LNCAP (cell line): ENCODE measurements at regions not wholly inside any gene's neighbourhood (a gene's known extent, or its start where the extent isn't known, plus 50 kb on each side); places are given as distances from the start of the nearest gene placed in this dataset.

Experiments
- TF ChIP-seq, protein P1 (sequence below): fragments of 450-650 bp; IDR thresholded peaks from 2 replicates; pipeline ENCODE4 v1.5.1; 2017; ENCODE audit warnings: mild to moderate bottlenecking

- TF ChIP-seq, protein P1, sequence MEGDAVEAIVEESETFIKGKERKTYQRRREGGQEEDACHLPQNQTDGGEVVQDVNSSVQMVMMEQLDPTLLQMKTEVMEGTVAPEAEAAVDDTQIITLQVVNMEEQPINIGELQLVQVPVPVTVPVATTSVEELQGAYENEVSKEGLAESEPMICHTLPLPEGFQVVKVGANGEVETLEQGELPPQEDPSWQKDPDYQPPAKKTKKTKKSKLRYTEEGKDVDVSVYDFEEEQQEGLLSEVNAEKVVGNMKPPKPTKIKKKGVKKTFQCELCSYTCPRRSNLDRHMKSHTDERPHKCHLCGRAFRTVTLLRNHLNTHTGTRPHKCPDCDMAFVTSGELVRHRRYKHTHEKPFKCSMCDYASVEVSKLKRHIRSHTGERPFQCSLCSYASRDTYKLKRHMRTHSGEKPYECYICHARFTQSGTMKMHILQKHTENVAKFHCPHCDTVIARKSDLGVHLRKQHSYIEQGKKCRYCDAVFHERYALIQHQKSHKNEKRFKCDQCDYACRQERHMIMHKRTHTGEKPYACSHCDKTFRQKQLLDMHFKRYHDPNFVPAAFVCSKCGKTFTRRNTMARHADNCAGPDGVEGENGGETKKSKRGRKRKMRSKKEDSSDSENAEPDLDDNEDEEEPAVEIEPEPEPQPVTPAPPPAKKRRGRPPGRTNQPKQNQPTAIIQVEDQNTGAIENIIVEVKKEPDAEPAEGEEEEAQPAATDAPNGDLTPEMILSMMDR, result no peak
Observed at GRCh38 chr12:20120403-20120725, 248.0 kb upstream of the PDE3A start.

DNA sequence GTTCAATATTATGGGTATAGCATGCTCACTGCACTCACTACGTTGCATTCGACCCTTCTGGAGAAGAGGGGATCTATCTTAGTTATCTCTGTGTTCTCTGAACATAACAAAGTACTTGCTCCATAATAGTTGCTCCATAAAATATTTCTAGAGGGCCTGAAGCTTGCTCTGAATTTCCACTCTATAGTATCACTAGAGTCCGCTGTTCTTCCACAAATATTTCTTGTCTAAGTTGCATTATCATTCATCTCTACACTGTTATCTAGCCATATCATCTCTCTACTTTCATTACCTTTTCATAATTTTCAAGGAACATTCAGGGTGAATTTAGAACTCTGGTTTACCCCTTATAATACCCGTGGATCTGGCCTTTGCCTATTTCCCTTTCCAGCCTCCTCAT is 246.1 kb upstream of the PDE3A start:
- TF ChIP-seq, protein P1, result no peak

- TF ChIP-seq, protein P1, result no peak
Observed at GRCh38 chr12:20123465-20123864, 244.9 kb upstream of the PDE3A start.

- TF ChIP-seq, protein P1, result no peak
Observed at GRCh38 chr12:20125276-20125798, 243.0 kb upstream of the PDE3A start.

- TF ChIP-seq, protein P1, result no peak
Observed at GRCh38 chr12:20126601-20127000, 241.7 kb upstream of the PDE3A start.

GRCh38 chr12:20127413-20127812 is 240.9 kb upstream of the PDE3A start:
- TF ChIP-seq, protein P1, result no peak

DNA sequence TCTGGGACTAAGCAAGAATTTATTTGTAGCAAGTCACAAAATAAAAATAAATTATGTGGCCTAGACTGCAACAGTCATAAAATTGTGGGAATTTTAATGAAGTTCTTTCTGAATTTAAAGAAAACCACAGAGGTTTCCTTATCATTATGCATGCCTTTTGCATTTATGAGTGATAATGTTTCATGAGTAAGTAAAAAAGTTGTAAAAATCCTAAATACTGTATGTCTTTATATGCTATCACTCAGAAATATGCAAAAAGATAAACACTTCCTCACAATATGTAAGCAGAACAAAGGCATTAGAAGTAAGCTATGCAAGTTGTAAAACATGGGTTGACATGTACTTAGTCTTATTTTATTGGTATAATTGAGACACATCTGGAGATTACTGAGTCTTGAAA is 239.4 kb upstream of the PDE3A start:
- TF ChIP-seq, protein P1, result no peak

GRCh38 chr12:20132818-20133217 is 235.5 kb upstream of the PDE3A start:
- TF ChIP-seq, protein P1, result no peak
